Activated naive CD8-positive, alpha-beta T cell treated with anti-CD3 and anti-CD28 coated beads for 36 hours (primary cell): ENCODE measurements at regions not wholly inside any gene's neighbourhood (a gene's known extent, or its start where the extent isn't known, plus 50 kb on each side); places are given as distances from the start of the nearest gene placed in this dataset.
A peak's percentile ranks its signal among the peaks of the same experiment; 100 is the strongest.
"Not testable (repeated sequence)": the region's sequence is repeated elsewhere in the genome, so short reads cannot be mapped to it uniquely, and the experiment has no call there.

Experiments used
- DNase-seq: peaks from one replicate; pipeline ENCODE4 v3.0.0; 2021
- H3K27ac Mint-ChIP-seq: one replicate; pipeline ENCODE4 v1.8.0; 2022; ENCODE audit warnings: mild to moderate bottlenecking, moderate library complexity, mixed read lengths
- H3K27me3 Mint-ChIP-seq: one replicate; pipeline ENCODE4 v1.8.0; 2022; ENCODE audit warnings: mild to moderate bottlenecking, mixed read lengths
- H3K36me3 Mint-ChIP-seq: one replicate; pipeline ENCODE4 v1.8.0; 2021; ENCODE audit warnings: mild to moderate bottlenecking, mixed read lengths
- H3K4me1 Mint-ChIP-seq: one replicate; pipeline ENCODE4 v1.8.0; 2021; ENCODE audit warnings: mixed read lengths
- H3K4me3 Mint-ChIP-seq: one replicate; pipeline ENCODE4 v1.8.0; 2022; ENCODE audit warnings: mild to moderate bottlenecking, moderate library complexity, mixed read lengths
- H3K9me3 Mint-ChIP-seq: one replicate; pipeline ENCODE4 v1.8.0; 2022; ENCODE audit warnings: mixed read lengths

GRCh38 chr9:1871626-1872419 is 143.3 kb upstream of the SMARCA2 start:
- H3K27me3 Mint-ChIP-seq, result peaks cover 33% of the 10 kb centered on the region

GRCh38 chr9:1875251-1875851 is 139.8 kb upstream of the SMARCA2 start:
- Mint-ChIP-seq H3K4me3 (no peak overlapping the region), H3K9me3 (no peaks in the 10 kb centered on the region), H3K27me3 (peaks cover 17% of the 10 kb centered on the region), H3K4me1 (peaks cover 35% of the 10 kb centered on the region), H3K36me3 (no peaks in the 10 kb centered on the region), H3K27ac (peak overlapping the region; percentile 96)
- no peak for DNase-seq

More at GRCh38 chr9:1871626-1872419, 143.3 kb upstream of the SMARCA2 start:
- Mint-ChIP-seq H3K4me1 (peaks cover 25% of the 10 kb centered on the region), H3K4me3 (no peak overlapping the region), H3K36me3 (no peaks in the 10 kb centered on the region), H3K9me3 (no peaks in the 10 kb centered on the region), H3K27ac (no peak overlapping the region)
- no peak for DNase-seq

- DNase-seq, result peak; percentile 77
- peak overlapping the region; percentile 38 for H3K4me3 Mint-ChIP-seq
- H3K4me1 Mint-ChIP-seq, result peaks cover 35% of the 10 kb centered on the region
- H3K27ac Mint-ChIP-seq, result peak overlapping the region; percentile 96
- H3K27me3 Mint-ChIP-seq, result peaks cover 17% of the 10 kb centered on the region
- no peaks in the 10 kb centered on the region for H3K36me3 Mint-ChIP-seq
- no peaks in the 10 kb centered on the region for H3K9me3 Mint-ChIP-seq
These were observed 139.2 kb upstream of the SMARCA2 start for GRCh38 chr9:1875921-1876448.

GRCh38 chr9:1876891-1877496 is 138.2 kb upstream of the SMARCA2 start:
- peak; percentile 28 for DNase-seq
- Mint-ChIP-seq H3K4me1 (peaks cover 33% of the 10 kb centered on the region), H3K4me3 (no peak overlapping the region)

GRCh38 chr9:1877951-1878350 is 137.2 kb upstream of the SMARCA2 start:
- Mint-ChIP-seq H3K27me3 (peaks cover 15% of the 10 kb centered on the region), H3K4me3 (no peak overlapping the region), H3K4me1 (peaks cover 29% of the 10 kb centered on the region), H3K9me3 (no peaks in the 10 kb centered on the region), H3K27ac (no peak overlapping the region), H3K36me3 (no peaks in the 10 kb centered on the region)
- no peak for DNase-seq

More at GRCh38 chr9:1876891-1877496, 138.2 kb upstream of the SMARCA2 start:
- H3K36me3 Mint-ChIP-seq, result no peaks in the 10 kb centered on the region
- peaks cover 20% of the 10 kb centered on the region for H3K27me3 Mint-ChIP-seq
- no peaks in the 10 kb centered on the region for H3K9me3 Mint-ChIP-seq
- peak overlapping the region; percentile 96 for H3K27ac Mint-ChIP-seq

- no peak overlapping the region for H3K27ac Mint-ChIP-seq
- H3K4me1 Mint-ChIP-seq, result peaks cover 31% of the 10 kb centered on the region
- H3K9me3 Mint-ChIP-seq, result no peaks in the 10 kb centered on the region
- H3K36me3 Mint-ChIP-seq, result no peaks in the 10 kb centered on the region
- H3K4me3 Mint-ChIP-seq, result no peak overlapping the region
- no peak for DNase-seq
- peaks cover 8% of the 10 kb centered on the region for H3K27me3 Mint-ChIP-seq
These were observed 136.3 kb upstream of the SMARCA2 start for GRCh38 chr9:1878811-1879210.

GRCh38 chr9:1879501-1879900 is 135.6 kb upstream of the SMARCA2 start:
- Mint-ChIP-seq H3K9me3 (no peaks in the 10 kb centered on the region), H3K27ac (no peak overlapping the region), H3K36me3 (no peaks in the 10 kb centered on the region), H3K4me3 (no peak overlapping the region), H3K27me3 (peaks cover 10% of the 10 kb centered on the region), H3K4me1 (peaks cover 31% of the 10 kb centered on the region)
- DNase-seq, result peak; percentile 6

GRCh38 chr9:1880038-1880565 is 135.0 kb upstream of the SMARCA2 start:
- peak; percentile 8 for DNase-seq
- peaks cover 2% of the 10 kb centered on the region for H3K36me3 Mint-ChIP-seq

GRCh38 chr9:1881708-1882295 is 133.3 kb upstream of the SMARCA2 start:
- Mint-ChIP-seq H3K4me1 (peaks cover 12% of the 10 kb centered on the region), H3K9me3 (no peaks in the 10 kb centered on the region), H3K27me3 (peaks cover 11% of the 10 kb centered on the region), H3K36me3 (peaks cover 2% of the 10 kb centered on the region), H3K4me3 (no peak overlapping the region), H3K27ac (no peak overlapping the region)
- no peak for DNase-seq

More at GRCh38 chr9:1880038-1880565, 135.0 kb upstream of the SMARCA2 start:
- Mint-ChIP-seq H3K27me3 (peaks cover 10% of the 10 kb centered on the region), H3K9me3 (no peaks in the 10 kb centered on the region), H3K4me3 (no peak overlapping the region), H3K4me1 (peaks cover 29% of the 10 kb centered on the region), H3K27ac (no peak overlapping the region)

GRCh38 chr9:1882711-1883403 is 132.3 kb upstream of the SMARCA2 start:
- no peaks in the 10 kb centered on the region for H3K9me3 Mint-ChIP-seq
- no peak for DNase-seq
- H3K4me1 Mint-ChIP-seq, result peaks cover 2% of the 10 kb centered on the region
- H3K27ac Mint-ChIP-seq, result no peak overlapping the region
- H3K27me3 Mint-ChIP-seq, result peaks cover 19% of the 10 kb centered on the region
- peaks cover 2% of the 10 kb centered on the region for H3K36me3 Mint-ChIP-seq
- no peak overlapping the region for H3K4me3 Mint-ChIP-seq

GRCh38 chr9:1890201-1890600 is 124.9 kb upstream of the SMARCA2 start:
- Mint-ChIP-seq H3K4me1 (no peaks in the 10 kb centered on the region), H3K4me3 (no peak overlapping the region), H3K27ac (no peak overlapping the region), H3K27me3 (peaks cover 21% of the 10 kb centered on the region), H3K9me3 (no peaks in the 10 kb centered on the region), H3K36me3 (no peaks in the 10 kb centered on the region)
- DNase-seq, result no peak

- peaks cover 21% of the 10 kb centered on the region for H3K27me3 Mint-ChIP-seq
- no peaks in the 10 kb centered on the region for H3K9me3 Mint-ChIP-seq
- no peaks in the 10 kb centered on the region for H3K4me1 Mint-ChIP-seq
- no peak for DNase-seq
- H3K27ac Mint-ChIP-seq, result no peak overlapping the region
- no peak overlapping the region for H3K4me3 Mint-ChIP-seq
- no peaks in the 10 kb centered on the region for H3K36me3 Mint-ChIP-seq
These were observed 124.3 kb upstream of the SMARCA2 start for GRCh38 chr9:1890816-1891215.

GRCh38 chr9:1903080-1903704 is 112.0 kb upstream of the SMARCA2 start:
- H3K27me3 Mint-ChIP-seq, H3K36me3 Mint-ChIP-seq: not testable (repeated sequence)

GRCh38 chr9:1907465-1907864 is 107.7 kb upstream of the SMARCA2 start:
- Mint-ChIP-seq H3K36me3 (peaks cover 2% of the 10 kb centered on the region), H3K27ac (no peak overlapping the region), H3K9me3 (peaks cover 16% of the 10 kb centered on the region), H3K4me3 (no peak overlapping the region), H3K27me3 (no peaks in the 10 kb centered on the region), H3K4me1 (peaks cover 15% of the 10 kb centered on the region)
- DNase-seq, result no peak

More at GRCh38 chr9:1903080-1903704, 112.0 kb upstream of the SMARCA2 start:
- H3K4me3 Mint-ChIP-seq, H3K4me1 Mint-ChIP-seq, H3K27ac Mint-ChIP-seq, DNase-seq: not testable (repeated sequence)
- peaks cover 31% of the 10 kb centered on the region for H3K9me3 Mint-ChIP-seq
